Cardiac muscle cell (in vitro differentiated cells and primary cell): ENCODE measurements at regions not wholly inside any gene's neighbourhood (a gene's known extent, or its start where the extent isn't known, plus 50 kb on each side); places are given as distances from the start of the nearest gene placed in this dataset.

Experiments used
- DNase-seq, 2 donors: peaks; one replicate each; pipeline versions ENCODE4 v3.0.0 to v3.0.0-alpha.2; 2010 to 2017; ENCODE audit warnings: low read depth in 1 of 2, low spot score in 1 of 2
- H3K27ac ChIP-seq: fragments of 200-600 bp; sonication (generic); 2 replicates; pipeline ENCODE4 v1.5.1; 2016
- H3K27me3 ChIP-seq: fragments of 200-600 bp; sonication (generic); 2 replicates; pipeline ENCODE4 v1.6.0; 2016; ENCODE audit warnings: control low read depth
- H3K36me3 ChIP-seq: fragments of 200-600 bp; sonication (generic); 2 replicates; pipeline ENCODE4 v1.5.1; 2016; ENCODE audit warnings: control low read depth
- H3K4me1 ChIP-seq: fragments of 200-600 bp; sonication (generic); 2 replicates; pipeline ENCODE4 v1.8.1; 2017; ENCODE audit warnings: low read depth, mild to moderate bottlenecking, mixed run types
- H3K4me3 ChIP-seq: fragments of 200-600 bp; sonication (generic); 2 replicates; pipeline ENCODE4 v1.5.1; 2016; ENCODE audit warnings: mild to moderate bottlenecking
- H3K9me3 ChIP-seq: fragments of 200-600 bp; sonication (generic); 2 replicates; pipeline ENCODE4 v1.5.1; 2017; ENCODE audit warnings: low read depth, mild to moderate bottlenecking, control low read depth
- TF ChIP-seq, protein P1 (sequence below): IDR thresholded peaks from 2 replicates; pipeline ENCODE4 v1.5.1; 2012; ENCODE audit warnings: low read depth, mild to moderate bottlenecking, low read length

DNA sequence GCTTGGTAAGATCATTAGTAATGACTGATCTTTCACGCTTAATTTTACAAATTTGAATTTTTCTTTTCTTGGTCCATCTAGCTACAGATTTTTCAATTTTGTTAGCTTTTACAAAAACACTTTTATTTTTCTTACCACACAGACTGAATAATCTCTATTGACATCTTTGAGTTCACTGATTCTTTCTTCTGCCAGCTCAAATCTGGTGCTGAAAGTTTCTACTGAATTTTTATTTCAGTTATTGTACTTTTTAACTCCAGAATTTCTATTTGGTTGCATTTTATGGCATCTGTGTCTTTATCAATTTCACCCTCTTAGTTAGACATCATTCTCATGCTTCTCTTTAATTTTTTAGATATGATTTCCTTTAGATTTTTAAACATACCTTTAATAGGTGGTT, 584.7 kb downstream of the LMO4 start:
- H3K4me1 ChIP-seq: no peaks in the 10 kb centered on the region
- TF ChIP-seq, protein P1, sequence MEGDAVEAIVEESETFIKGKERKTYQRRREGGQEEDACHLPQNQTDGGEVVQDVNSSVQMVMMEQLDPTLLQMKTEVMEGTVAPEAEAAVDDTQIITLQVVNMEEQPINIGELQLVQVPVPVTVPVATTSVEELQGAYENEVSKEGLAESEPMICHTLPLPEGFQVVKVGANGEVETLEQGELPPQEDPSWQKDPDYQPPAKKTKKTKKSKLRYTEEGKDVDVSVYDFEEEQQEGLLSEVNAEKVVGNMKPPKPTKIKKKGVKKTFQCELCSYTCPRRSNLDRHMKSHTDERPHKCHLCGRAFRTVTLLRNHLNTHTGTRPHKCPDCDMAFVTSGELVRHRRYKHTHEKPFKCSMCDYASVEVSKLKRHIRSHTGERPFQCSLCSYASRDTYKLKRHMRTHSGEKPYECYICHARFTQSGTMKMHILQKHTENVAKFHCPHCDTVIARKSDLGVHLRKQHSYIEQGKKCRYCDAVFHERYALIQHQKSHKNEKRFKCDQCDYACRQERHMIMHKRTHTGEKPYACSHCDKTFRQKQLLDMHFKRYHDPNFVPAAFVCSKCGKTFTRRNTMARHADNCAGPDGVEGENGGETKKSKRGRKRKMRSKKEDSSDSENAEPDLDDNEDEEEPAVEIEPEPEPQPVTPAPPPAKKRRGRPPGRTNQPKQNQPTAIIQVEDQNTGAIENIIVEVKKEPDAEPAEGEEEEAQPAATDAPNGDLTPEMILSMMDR: no peak
- DNase-seq: no peak
- H3K4me3 ChIP-seq: no peak overlapping the region
- no peak overlapping the region for H3K27ac ChIP-seq
- H3K27me3 ChIP-seq: no peaks in the 10 kb centered on the region
- H3K36me3 ChIP-seq: no peaks in the 10 kb centered on the region
- H3K9me3 ChIP-seq: no peaks in the 10 kb centered on the region

DNA sequence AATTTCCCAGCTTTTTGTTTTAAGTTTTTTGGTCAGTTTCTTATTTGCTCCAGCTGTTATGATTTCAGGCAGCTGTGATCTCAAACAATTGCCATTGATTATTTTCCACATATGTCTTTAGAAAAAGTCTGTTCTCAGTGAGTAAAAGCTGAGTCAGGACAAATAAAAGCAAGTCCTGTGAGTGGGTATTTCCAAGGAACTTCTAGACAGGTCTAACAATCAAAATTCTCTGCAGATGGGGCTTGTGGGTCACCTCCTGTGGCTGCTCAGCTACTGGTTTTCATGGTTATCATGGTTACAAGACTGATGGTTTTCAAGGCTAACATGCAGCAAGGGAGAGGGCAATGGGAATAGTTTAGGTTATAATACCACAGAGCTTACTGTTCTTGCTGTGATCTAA, 585.7 kb downstream of the LMO4 start:
- no peaks in the 10 kb centered on the region for H3K27me3 ChIP-seq
- peaks cover 4% of the 10 kb centered on the region for H3K4me1 ChIP-seq
- no peaks in the 10 kb centered on the region for H3K36me3 ChIP-seq
- no peak overlapping the region for H3K4me3 ChIP-seq
- no peak for DNase-seq
- no peaks in the 10 kb centered on the region for H3K9me3 ChIP-seq
- TF ChIP-seq, protein P1: no peak
- H3K27ac ChIP-seq: no peak overlapping the region

DNA sequence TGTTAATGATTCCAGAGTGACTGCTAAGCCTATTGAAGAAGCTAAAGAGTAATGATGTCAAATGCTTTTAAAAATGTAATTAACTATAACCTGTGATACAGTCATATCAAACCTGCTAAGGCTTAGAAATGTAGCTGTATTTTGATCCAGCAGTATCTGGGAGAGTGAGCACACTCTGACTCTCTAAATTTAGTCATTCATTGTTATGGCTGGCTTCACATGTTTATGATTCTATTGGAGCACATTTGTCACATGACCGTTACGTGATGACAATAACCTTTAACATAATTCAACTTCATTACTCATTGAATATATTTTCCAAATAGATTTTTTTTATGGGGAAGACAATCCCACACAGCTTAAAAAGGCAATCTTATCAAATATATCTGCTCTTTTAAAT, 587.1 kb downstream of the LMO4 start:
- H3K27me3 ChIP-seq: no peaks in the 10 kb centered on the region
- DNase-seq: no peak
- H3K9me3 ChIP-seq: no peaks in the 10 kb centered on the region
- no peak overlapping the region for H3K4me3 ChIP-seq
- H3K4me1 ChIP-seq: peaks cover 4% of the 10 kb centered on the region
- TF ChIP-seq, protein P1: no peak
- H3K27ac ChIP-seq: no peak overlapping the region
- H3K36me3 ChIP-seq: no peaks in the 10 kb centered on the region

DNA sequence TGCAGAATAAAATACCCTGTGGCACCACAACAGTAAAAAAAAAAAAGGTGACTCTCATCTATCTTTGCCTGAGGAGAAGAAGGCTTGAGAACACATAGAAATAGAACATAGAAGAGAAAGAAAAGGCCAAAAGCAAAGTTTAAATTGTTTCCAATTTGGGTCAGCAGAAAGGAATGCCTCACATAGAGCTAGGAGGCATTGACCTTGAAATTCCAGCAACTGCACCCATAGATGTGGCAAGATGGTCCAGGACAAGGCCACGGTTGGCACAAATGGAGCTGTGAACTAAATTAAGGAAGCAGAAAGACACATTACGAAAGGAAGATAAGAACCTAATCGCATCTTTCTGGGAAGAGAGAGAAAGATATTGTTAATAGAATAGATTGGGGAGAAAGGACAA, 588.3 kb downstream of the LMO4 start:
- Histone ChIP-seq H3K27me3 (no peaks in the 10 kb centered on the region), H3K9me3 (no peaks in the 10 kb centered on the region), H3K27ac (no peak overlapping the region), H3K4me1 (peaks cover 4% of the 10 kb centered on the region), H3K36me3 (no peaks in the 10 kb centered on the region), H3K4me3 (no peak overlapping the region)
- DNase-seq: peak in 1 of 2 donors; percentile 3
- TF ChIP-seq, protein P1: no peak

DNA sequence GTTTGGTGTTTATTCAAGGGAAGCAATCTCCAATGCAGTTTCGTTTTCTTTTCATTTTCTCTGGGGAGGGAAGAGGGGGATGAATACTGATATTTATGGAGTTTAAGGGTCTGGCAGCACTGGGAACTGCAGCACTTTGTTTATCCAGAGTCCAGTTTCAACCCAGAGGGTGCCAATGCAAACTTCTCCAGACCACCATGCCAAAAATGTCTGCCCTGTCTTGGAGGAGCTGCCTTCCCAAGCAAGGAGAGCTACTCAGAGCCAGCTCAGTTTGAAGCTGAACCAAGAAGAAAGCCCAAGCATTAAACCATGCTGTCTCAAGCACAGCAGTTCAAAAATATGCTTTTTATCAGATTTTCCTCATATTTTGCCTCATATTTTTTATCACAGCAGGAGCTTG, 589.7 kb downstream of the LMO4 start:
- Histone ChIP-seq H3K4me1 (peaks cover 4% of the 10 kb centered on the region), H3K36me3 (no peaks in the 10 kb centered on the region), H3K4me3 (no peak overlapping the region), H3K27me3 (no peaks in the 10 kb centered on the region), H3K9me3 (no peaks in the 10 kb centered on the region), H3K27ac (no peak overlapping the region)
- TF ChIP-seq, protein P1: no peak
- DNase-seq: no peak

DNA sequence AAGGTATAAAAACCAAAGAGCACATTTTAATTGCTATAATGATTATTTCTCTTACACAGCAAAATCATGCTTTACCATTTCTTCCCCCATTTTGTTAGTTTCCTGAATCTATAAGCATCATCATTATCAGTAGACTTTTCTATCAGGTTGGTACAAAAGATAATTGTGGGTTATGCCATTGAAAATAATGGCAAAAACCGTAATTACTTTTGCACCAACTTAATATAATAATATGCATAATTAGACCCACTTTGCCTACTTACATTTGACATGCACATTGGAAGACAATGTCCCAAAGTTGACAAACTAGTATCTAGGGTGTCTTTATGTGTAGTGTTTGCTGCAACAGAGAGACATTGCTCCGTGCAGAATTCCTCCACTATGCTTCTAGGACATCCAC, 594.2 kb downstream of the LMO4 start:
- no peaks in the 10 kb centered on the region for H3K9me3 ChIP-seq
- H3K4me1 ChIP-seq: peaks cover 4% of the 10 kb centered on the region
- H3K36me3 ChIP-seq: no peaks in the 10 kb centered on the region
- TF ChIP-seq, protein P1: no peak
- no peaks in the 10 kb centered on the region for H3K27me3 ChIP-seq
- H3K27ac ChIP-seq: no peak overlapping the region
- DNase-seq: no peak
- no peak overlapping the region for H3K4me3 ChIP-seq
